PC-9 (cell line): ENCODE measurements at regions not wholly inside any gene's neighbourhood (a gene's known extent, or its start where the extent isn't known, plus 50 kb on each side); places are given as distances from the start of the nearest gene placed in this dataset.

Source experiments
- EZH2 ChIP-seq: fragments of 200-600 bp; sonication (generic); IDR thresholded peaks from 2 replicates; pipeline ENCODE4 v1.8.0; 2017; ENCODE audit warnings: antibody characterized with exemption, low read depth
- TF ChIP-seq, protein P1 (sequence below): fragments of 200-600 bp; sonication (generic); conservative IDR thresholded peaks from 2 replicates; pipeline ENCODE4 v1.6.1; 2017; ENCODE audit warnings: mixed run types, antibody characterized with exemption, mild to moderate bottlenecking, moderate library complexity

DNA sequence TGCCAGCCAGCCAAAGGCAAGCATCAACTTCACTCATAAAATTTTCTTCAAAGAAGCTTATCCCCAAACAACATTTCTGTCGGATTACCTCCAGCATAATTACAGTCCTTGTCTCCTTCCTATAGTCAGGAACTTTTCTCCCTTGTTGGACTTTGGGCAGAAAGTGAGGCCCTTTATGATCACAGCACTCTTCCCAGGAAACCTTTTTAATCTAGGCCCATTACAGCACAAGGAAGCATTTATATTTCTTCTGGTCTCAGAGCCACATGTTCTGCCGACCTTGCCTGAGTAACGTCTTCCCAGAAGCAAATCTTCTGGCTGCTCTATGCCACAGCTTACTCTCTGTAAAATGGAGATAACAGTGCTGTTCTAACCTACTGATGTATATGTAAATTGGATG lies 437.2 kb upstream of the SLC35B3 start:
- TF ChIP-seq, protein P1, sequence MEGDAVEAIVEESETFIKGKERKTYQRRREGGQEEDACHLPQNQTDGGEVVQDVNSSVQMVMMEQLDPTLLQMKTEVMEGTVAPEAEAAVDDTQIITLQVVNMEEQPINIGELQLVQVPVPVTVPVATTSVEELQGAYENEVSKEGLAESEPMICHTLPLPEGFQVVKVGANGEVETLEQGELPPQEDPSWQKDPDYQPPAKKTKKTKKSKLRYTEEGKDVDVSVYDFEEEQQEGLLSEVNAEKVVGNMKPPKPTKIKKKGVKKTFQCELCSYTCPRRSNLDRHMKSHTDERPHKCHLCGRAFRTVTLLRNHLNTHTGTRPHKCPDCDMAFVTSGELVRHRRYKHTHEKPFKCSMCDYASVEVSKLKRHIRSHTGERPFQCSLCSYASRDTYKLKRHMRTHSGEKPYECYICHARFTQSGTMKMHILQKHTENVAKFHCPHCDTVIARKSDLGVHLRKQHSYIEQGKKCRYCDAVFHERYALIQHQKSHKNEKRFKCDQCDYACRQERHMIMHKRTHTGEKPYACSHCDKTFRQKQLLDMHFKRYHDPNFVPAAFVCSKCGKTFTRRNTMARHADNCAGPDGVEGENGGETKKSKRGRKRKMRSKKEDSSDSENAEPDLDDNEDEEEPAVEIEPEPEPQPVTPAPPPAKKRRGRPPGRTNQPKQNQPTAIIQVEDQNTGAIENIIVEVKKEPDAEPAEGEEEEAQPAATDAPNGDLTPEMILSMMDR, result no peak
- no peak for TF ChIP-seq EZH2
